IMR-90 (cell line): ENCODE measurements at regions not wholly inside any gene's neighbourhood (a gene's known extent, or its start where the extent isn't known, plus 50 kb on each side); places are given as distances from the start of the nearest gene placed in this dataset.

Experiments used
- ATAC-seq: fragments of 200-7000 bp; cut with Tn5 transposase; 2 replicates; pipeline ENCODE4 v1.9.1; 2020; ENCODE audit warnings: low read depth, mild to moderate bottlenecking, moderate library complexity
- BruUV-seq: library from RNA; stranded (reverse); fragments of 400-500 nt; replicated peaks from 2 replicates; lab custom pipeline; 2021; lab: Mats Ljungman, UMichigan
- CTCF ChIA-PET: fragments of 300-600 bp; formaldehyde crosslinking; extraction: SDS; loops from one replicate; lab custom pipeline; 2021; ENCODE audit warnings: antibody characterized with exemption; lab: Yijun Ruan, JAX
- POLR2A ChIA-PET: fragments of 300-600 bp; sonication (Branson Sonifier 250); formaldehyde crosslinking; loops from one replicate; lab custom pipeline; 2022; ENCODE audit warnings: antibody characterized with exemption; ENCODE audit not compliant: unreplicated experiment; lab: Charles Lee
- DNase-seq: peaks from one replicate; pipeline ENCODE4 v3.0.0; 2013
- H2AFZ ChIP-seq: replicated peaks from 2 replicates; pipeline ENCODE3; 2013; ENCODE audit warnings: low read length, mild to moderate bottlenecking; ENCODE audit not compliant: poor library complexity
- H2AK5ac ChIP-seq: 2 replicates; pipeline ENCODE4 v1.6.1; 2013; ENCODE audit warnings: low read depth, low read length, inconsistent platforms
- H2AK9ac ChIP-seq: replicated peaks from 2 replicates; pipeline ENCODE3; 2013; ENCODE audit warnings: mild to moderate bottlenecking, low read depth, low read length, moderate library complexity; ENCODE audit not compliant: poor library complexity
- H2BK120ac ChIP-seq: 2 replicates; pipeline ENCODE4 v1.6.1; 2013; ENCODE audit warnings: low read depth, low read length, inconsistent platforms
- H2BK15ac ChIP-seq: 3 replicates; pipeline ENCODE4 v1.6.1; 2013; ENCODE audit warnings: low read depth, low read length, inconsistent platforms
- H2BK20ac ChIP-seq: 2 replicates; pipeline ENCODE4 v1.6.1; 2013; ENCODE audit warnings: low read depth, mild to moderate bottlenecking, inconsistent platforms, low read length, moderate library complexity
- H2BK5ac ChIP-seq: 2 replicates; pipeline ENCODE4 v1.6.1; 2013; ENCODE audit warnings: mild to moderate bottlenecking, low read depth, low read length, inconsistent platforms; ENCODE audit not compliant: poor library complexity, severe bottlenecking
- H3K14ac ChIP-seq: replicated peaks from 2 replicates; pipeline ENCODE4 v1.6.1; 2013; ENCODE audit warnings: low read depth, low read length, inconsistent platforms
- H3K18ac ChIP-seq: 2 replicates; pipeline ENCODE4 v1.6.1; 2013; ENCODE audit warnings: low read depth, low read length, control low read depth
- H3K23ac ChIP-seq: 2 replicates; pipeline ENCODE4 v1.6.1; 2013; ENCODE audit warnings: low read depth, low read length, inconsistent platforms
- H3K27ac ChIP-seq: 2 replicates; pipeline ENCODE4 v1.5.1; 2013; ENCODE audit warnings: mild to moderate bottlenecking, control low read depth, low read length; ENCODE audit not compliant: insufficient read depth
- H3K27me3 ChIP-seq: 2 replicates; pipeline ENCODE4 v1.6.1; 2013; ENCODE audit warnings: low read length; ENCODE audit not compliant: control insufficient read depth, insufficient read depth
- H3K36me3 ChIP-seq: 2 replicates; pipeline ENCODE4 v1.6.1; 2013; ENCODE audit warnings: low read length, mixed read lengths; ENCODE audit not compliant: control insufficient read depth, insufficient read depth
- H3K4ac ChIP-seq: 2 replicates; pipeline ENCODE4 v1.6.1; 2013; ENCODE audit warnings: low read depth, low read length, inconsistent platforms
- H3K4me1 ChIP-seq: 2 replicates; pipeline ENCODE4 v1.6.1; 2013; ENCODE audit warnings: low read length, mixed read lengths; ENCODE audit not compliant: control insufficient read depth, insufficient read depth
- H3K4me2 ChIP-seq: 2 replicates; pipeline ENCODE4 v1.6.1; 2013; ENCODE audit warnings: low read depth, mild to moderate bottlenecking, control low read depth, low read length, moderate library complexity
- H3K4me3 ChIP-seq: 2 replicates; pipeline ENCODE4 v1.5.1; 2013; ENCODE audit warnings: low read depth, mild to moderate bottlenecking, control low read depth, low read length, moderate library complexity; ENCODE audit not compliant: insufficient read depth
- H3K56ac ChIP-seq: 2 replicates; pipeline ENCODE4 v1.6.1; 2013; ENCODE audit warnings: low read length, inconsistent platforms; ENCODE audit not compliant: insufficient read depth; ENCODE audit errors: extremely low read depth
- H3K79me1 ChIP-seq, 2 experiments: 2 replicates each; pipeline ENCODE4 v1.6.1; 2013; ENCODE audit warnings: low read length in 2 of 2, inconsistent platforms in 1 of 2, low read depth in 1 of 2
- H3K9ac ChIP-seq: 2 replicates; pipeline ENCODE4 v1.6.1; 2013; ENCODE audit warnings: low read depth, low read length, control low read depth
- H3K9me1 ChIP-seq: 2 replicates; pipeline ENCODE4 v1.6.1; 2013; ENCODE audit warnings: low read length, inconsistent platforms; ENCODE audit not compliant: insufficient read depth
- H3K9me3 ChIP-seq: 2 replicates; pipeline ENCODE4 v1.6.1; 2013; ENCODE audit warnings: low read length; ENCODE audit not compliant: control insufficient read depth, insufficient read depth
- H4K20me1 ChIP-seq: 2 replicates; pipeline ENCODE4 v1.6.1; 2013; ENCODE audit warnings: low read length, inconsistent platforms; ENCODE audit not compliant: insufficient read depth
- H4K5ac ChIP-seq: 2 replicates; pipeline ENCODE4 v1.6.1; 2013; ENCODE audit warnings: mild to moderate bottlenecking, low read depth, low read length, control low read depth
- H4K8ac ChIP-seq, 2 experiments: 2 replicates each; pipeline ENCODE4 v1.6.1; 2013; ENCODE audit warnings: low read depth in 2 of 2, low read length in 2 of 2, control low read depth in 1 of 2, inconsistent platforms in 1 of 2
- H4K91ac ChIP-seq: 2 replicates; pipeline ENCODE4 v1.6.1; 2013; ENCODE audit warnings: low read depth, low read length, inconsistent platforms; ENCODE audit not compliant: insufficient read depth
- CHD1 ChIP-seq: IDR thresholded peaks from 2 replicates; pipeline ENCODE4 v1.6.1; 2012; ENCODE audit warnings: low read depth, low read length, improper control_type of control experiment
- FOS ChIP-seq: fragments of 150-350 bp; IDR thresholded peaks from 2 replicates; pipeline ENCODE4 v1.6.1; 2016; ENCODE audit warnings: low read depth, low read length
- MAFK ChIP-seq: IDR thresholded peaks from 2 replicates; pipeline ENCODE4 v1.6.1; 2012; ENCODE audit warnings: low read depth, low read length, improper control_type of control experiment
- MAZ ChIP-seq: IDR thresholded peaks from 2 replicates; pipeline ENCODE4 v1.6.1; 2012; ENCODE audit warnings: low read depth, mild to moderate bottlenecking, low read length, improper control_type of control experiment, moderate library complexity, borderline replicate concordance
- MXI1 ChIP-seq: IDR thresholded peaks from 2 replicates; pipeline ENCODE4 v1.6.1; 2012; ENCODE audit warnings: low read depth, mild to moderate bottlenecking, low read length, moderate library complexity, borderline replicate concordance
- RAD21 ChIP-seq: IDR thresholded peaks from 2 replicates; pipeline ENCODE4 v1.6.1; 2012; ENCODE audit warnings: low read length, improper control_type of control experiment
- RCOR1 ChIP-seq: IDR thresholded peaks from 2 replicates; pipeline ENCODE4 v1.6.1; 2012; ENCODE audit warnings: mild to moderate bottlenecking, low read length, improper control_type of control experiment; ENCODE audit not compliant: insufficient replicate concordance
- RFX5 ChIP-seq: IDR thresholded peaks from 2 replicates; pipeline ENCODE4 v1.8.0; 2012; ENCODE audit warnings: low read depth, mild to moderate bottlenecking, low read length, moderate library complexity
- WGBS, 2 experiments: methylation state at CpG; one replicate each; pipeline versions ENCODE4 v1.1.5 to v1.1.7; 2013; ENCODE audit warnings: missing lambda C conversion rate in 2 of 2; ENCODE audit not compliant: insufficient read length in 1 of 2; ENCODE audit errors: extremely low coverage in 2 of 2; 5-methylcytosine and 5-hydroxymethylcytosine counted together
- dilution Hi-C: fragments of 300-500 bp; cut with HindIII; formaldehyde crosslinking; loops from one replicate; pipeline ENCODE4 v1.14.3; 2018; ENCODE audit warnings: low sequenced_read_pairs; ENCODE audit not compliant: unreplicated experiment
- in situ Hi-C: fragments of 300-500 bp; cut with MboI; formaldehyde crosslinking; loops from 3 replicates; pipeline ENCODE4 v1.14.3; 2019; ENCODE audit warnings: low sequenced_read_pairs, inconsistent platforms, mixed read lengths
- intact Hi-C: fragments of 100-400 bp; cut with micrococcal nuclease; formaldehyde crosslinking; loops from 2 replicates; pipeline ENCODE4 v1.10.0; 2022
- TF ChIP-seq, protein P1 (sequence below): fragments of 150-350 bp; IDR thresholded peaks from 2 replicates; pipeline ENCODE4 v1.6.1; 2017; ENCODE audit warnings: mild to moderate bottlenecking, antibody characterized with exemption, low read length, low read depth
- TF ChIP-seq, protein P2 (sequence below): conservative IDR thresholded peaks from 2 replicates; pipeline ENCODE4 v1.5.1; 2012; ENCODE audit warnings: mild to moderate bottlenecking, low read depth, low read length, improper control_type of control experiment
- TF ChIP-seq, protein P3 (sequence below): fragments of 150-350 bp; IDR thresholded peaks from 2 replicates; pipeline ENCODE4 v1.6.1; 2016; ENCODE audit warnings: low read depth, mild to moderate bottlenecking, low read length, moderate library complexity, borderline replicate concordance

DNA sequence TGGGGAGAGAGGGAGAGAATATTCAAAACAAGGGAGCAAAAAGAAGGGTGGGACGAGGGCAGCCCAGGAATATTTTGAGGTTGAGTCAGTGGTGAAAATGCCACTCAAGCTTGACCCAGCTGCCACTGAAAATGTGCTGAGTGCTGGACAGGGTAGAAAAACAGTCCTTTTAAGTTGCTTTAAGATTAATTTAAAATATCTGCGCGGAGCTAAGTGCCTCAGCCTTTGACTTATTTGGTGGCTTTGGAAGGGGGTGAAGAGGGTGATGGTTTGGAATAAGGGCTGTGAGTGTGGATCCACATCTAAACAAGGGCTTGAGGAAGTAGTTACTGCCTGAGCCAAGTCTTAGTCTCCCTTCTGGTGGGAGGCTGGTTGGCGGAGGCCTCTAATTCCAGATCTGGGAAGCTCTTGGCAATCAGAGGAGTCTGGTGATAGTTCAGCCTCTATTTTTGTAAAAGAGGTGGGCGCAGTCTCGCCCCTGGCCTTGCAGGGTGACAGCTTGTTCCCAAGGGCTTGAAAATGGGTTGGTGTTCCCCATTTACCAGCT is 280.8 kb upstream of the ROPN1 start:
- Histone ChIP-seq H3K27me3 (no peaks in the 10 kb centered on the region), H2AK9ac (peak overlapping the region; percentile 1), H3K9me3 (no peaks in the 10 kb centered on the region), H2BK20ac (no peak overlapping the region), H3K9ac (no peak overlapping the region), H4K5ac (no peak overlapping the region), H4K91ac (no peak overlapping the region), H3K4me2 (no peak overlapping the region), H3K36me3 (no peaks in the 10 kb centered on the region; the same call in 1 of the 2 replicates), H3K79me1 (no peaks in the 10 kb centered on the region), H4K20me1 (no peaks in the 10 kb centered on the region), H4K8ac (no peak overlapping the region), H3K23ac (no peak overlapping the region), H2BK5ac (no peak overlapping the region), H3K56ac (no peak overlapping the region), H2AFZ (no peak overlapping the region), H3K18ac (no peak overlapping the region), H3K4me3 (no peak overlapping the region), H3K27ac (no peak overlapping the region), H3K9me1 (no peaks in the 10 kb centered on the region), H3K4ac (no peak overlapping the region), H2BK120ac (no peak overlapping the region), H2BK15ac (no peak overlapping the region), H2AK5ac (no peak overlapping the region), H3K14ac (no peak overlapping the region), H3K4me1 (peaks cover 2% of the 10 kb centered on the region)
- dilution Hi-C loops = no loop called here
- ChIA-PET CTCF (interaction anchor here (1.3 kb wide), 1 partner anchor 9 kb away, joined by 5 read pairs; no protein-coding TSS in a partner anchor), POLR2A (no interaction called here)
- in situ Hi-C loops = no loop called here
- no peak for TF ChIP-seq RCOR1
- TF ChIP-seq MAFK = no peak
- TF ChIP-seq, protein P1, sequence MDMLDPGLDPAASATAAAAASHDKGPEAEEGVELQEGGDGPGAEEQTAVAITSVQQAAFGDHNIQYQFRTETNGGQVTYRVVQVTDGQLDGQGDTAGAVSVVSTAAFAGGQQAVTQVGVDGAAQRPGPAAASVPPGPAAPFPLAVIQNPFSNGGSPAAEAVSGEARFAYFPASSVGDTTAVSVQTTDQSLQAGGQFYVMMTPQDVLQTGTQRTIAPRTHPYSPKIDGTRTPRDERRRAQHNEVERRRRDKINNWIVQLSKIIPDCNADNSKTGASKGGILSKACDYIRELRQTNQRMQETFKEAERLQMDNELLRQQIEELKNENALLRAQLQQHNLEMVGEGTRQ = no peak
- no peak for TF ChIP-seq FOS
- TF ChIP-seq, protein P2, sequence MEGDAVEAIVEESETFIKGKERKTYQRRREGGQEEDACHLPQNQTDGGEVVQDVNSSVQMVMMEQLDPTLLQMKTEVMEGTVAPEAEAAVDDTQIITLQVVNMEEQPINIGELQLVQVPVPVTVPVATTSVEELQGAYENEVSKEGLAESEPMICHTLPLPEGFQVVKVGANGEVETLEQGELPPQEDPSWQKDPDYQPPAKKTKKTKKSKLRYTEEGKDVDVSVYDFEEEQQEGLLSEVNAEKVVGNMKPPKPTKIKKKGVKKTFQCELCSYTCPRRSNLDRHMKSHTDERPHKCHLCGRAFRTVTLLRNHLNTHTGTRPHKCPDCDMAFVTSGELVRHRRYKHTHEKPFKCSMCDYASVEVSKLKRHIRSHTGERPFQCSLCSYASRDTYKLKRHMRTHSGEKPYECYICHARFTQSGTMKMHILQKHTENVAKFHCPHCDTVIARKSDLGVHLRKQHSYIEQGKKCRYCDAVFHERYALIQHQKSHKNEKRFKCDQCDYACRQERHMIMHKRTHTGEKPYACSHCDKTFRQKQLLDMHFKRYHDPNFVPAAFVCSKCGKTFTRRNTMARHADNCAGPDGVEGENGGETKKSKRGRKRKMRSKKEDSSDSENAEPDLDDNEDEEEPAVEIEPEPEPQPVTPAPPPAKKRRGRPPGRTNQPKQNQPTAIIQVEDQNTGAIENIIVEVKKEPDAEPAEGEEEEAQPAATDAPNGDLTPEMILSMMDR = no peak
- TF ChIP-seq RFX5 = no peak
- TF ChIP-seq MXI1 = no peak
- TF ChIP-seq, protein P3, sequence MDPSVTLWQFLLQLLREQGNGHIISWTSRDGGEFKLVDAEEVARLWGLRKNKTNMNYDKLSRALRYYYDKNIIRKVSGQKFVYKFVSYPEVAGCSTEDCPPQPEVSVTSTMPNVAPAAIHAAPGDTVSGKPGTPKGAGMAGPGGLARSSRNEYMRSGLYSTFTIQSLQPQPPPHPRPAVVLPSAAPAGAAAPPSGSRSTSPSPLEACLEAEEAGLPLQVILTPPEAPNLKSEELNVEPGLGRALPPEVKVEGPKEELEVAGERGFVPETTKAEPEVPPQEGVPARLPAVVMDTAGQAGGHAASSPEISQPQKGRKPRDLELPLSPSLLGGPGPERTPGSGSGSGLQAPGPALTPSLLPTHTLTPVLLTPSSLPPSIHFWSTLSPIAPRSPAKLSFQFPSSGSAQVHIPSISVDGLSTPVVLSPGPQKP = no peak
- no peak for TF ChIP-seq CHD1
- no peak for TF ChIP-seq RAD21
- no peak for TF ChIP-seq MAZ
- intact Hi-C loops = no loop called here
- no TSS peak for BruUV-seq
- 38% methylated on average over 3 of the region's 6 CpGs; no CpG with 5 or more reads in 1 of the 2 experiments for WGBS, 2 experiments
- DNase-seq (peak; percentile 13), ATAC-seq (peak; percentile 51)
